A673 (cell line): ENCODE measurements at regions not wholly inside any gene's neighbourhood (a gene's known extent, or its start where the extent isn't known, plus 50 kb on each side); places are given as distances from the start of the nearest gene placed in this dataset.

Source experiments
- EZH2 ChIP-seq: fragments of 200-600 bp; sonication (generic); IDR thresholded peaks from 2 replicates; pipeline ENCODE4 v1.6.1; 2017; ENCODE audit warnings: borderline replicate concordance, low read depth, mild to moderate bottlenecking, mixed read lengths, antibody characterized with exemption, low read length; ENCODE audit not compliant: poor library complexity, severe bottlenecking
- TF ChIP-seq, protein P1 (sequence below): fragments of 300-800, 200-600 bp; sonication (generic); conservative IDR thresholded peaks from 2 replicates; pipeline ENCODE4 v1.5.1; 2017; ENCODE audit warnings: low read depth, mild to moderate bottlenecking, antibody characterized with exemption, low read length, moderate library complexity, mixed read lengths

DNA sequence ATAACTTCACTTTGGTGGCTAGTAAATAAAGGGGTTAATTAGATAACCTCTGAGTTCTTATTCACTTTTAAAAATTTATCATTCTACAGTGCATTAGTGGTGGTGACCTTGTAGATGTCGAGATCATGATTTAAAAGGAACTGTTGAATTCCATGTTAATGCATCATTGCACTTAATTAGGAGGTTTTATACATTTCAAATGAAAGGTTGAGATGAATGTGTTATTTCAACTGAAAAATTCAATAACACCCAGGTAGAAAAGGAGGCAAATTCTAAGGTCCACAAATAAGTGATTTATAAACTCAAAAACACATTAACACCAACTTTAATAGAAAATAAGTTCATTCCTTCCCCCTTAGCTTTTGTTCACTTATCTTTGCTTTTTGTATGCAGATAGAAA, 58.3 kb upstream of the TMEM170B start:
- TF ChIP-seq, protein P1, sequence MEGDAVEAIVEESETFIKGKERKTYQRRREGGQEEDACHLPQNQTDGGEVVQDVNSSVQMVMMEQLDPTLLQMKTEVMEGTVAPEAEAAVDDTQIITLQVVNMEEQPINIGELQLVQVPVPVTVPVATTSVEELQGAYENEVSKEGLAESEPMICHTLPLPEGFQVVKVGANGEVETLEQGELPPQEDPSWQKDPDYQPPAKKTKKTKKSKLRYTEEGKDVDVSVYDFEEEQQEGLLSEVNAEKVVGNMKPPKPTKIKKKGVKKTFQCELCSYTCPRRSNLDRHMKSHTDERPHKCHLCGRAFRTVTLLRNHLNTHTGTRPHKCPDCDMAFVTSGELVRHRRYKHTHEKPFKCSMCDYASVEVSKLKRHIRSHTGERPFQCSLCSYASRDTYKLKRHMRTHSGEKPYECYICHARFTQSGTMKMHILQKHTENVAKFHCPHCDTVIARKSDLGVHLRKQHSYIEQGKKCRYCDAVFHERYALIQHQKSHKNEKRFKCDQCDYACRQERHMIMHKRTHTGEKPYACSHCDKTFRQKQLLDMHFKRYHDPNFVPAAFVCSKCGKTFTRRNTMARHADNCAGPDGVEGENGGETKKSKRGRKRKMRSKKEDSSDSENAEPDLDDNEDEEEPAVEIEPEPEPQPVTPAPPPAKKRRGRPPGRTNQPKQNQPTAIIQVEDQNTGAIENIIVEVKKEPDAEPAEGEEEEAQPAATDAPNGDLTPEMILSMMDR = no peak
- no peak for TF ChIP-seq EZH2
